DMS 273 (cell line): ENCODE measurements at regions not wholly inside any gene's neighbourhood (a gene's known extent, or its start where the extent isn't known, plus 50 kb on each side); places are given as distances from the start of the nearest gene placed in this dataset.
"Not testable (repeated sequence)": the region's sequence is repeated elsewhere in the genome, so short reads cannot be mapped to it uniquely, and the experiment has no call there.

Experiments used
- DNase-seq: peaks from one replicate; lab custom pipeline; 2025; ENCODE audit not compliant: unreplicated experiment; lab: John Stamatoyannopoulos, UW

DNA sequence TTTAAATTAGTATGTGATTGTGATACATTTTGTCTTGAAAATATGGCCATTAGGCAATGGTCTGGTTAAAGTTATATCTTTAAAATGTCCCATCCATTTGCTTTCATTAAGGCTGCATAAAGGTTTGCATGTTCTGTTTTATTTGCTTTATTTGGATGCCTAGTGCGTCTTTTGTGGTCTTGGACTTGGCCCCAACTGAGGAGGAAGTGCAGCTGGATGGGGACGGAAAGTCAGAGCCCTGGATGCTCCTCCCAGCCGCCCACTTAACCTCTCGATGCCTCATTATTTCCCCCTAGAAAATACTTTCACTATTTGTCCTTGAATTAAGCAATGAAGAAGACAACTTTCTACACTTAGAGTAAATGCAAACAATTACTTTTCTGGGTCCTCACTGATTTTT is 898.2 kb downstream of the MCTP2 start:
- DNase-seq, result no peak

DNA sequence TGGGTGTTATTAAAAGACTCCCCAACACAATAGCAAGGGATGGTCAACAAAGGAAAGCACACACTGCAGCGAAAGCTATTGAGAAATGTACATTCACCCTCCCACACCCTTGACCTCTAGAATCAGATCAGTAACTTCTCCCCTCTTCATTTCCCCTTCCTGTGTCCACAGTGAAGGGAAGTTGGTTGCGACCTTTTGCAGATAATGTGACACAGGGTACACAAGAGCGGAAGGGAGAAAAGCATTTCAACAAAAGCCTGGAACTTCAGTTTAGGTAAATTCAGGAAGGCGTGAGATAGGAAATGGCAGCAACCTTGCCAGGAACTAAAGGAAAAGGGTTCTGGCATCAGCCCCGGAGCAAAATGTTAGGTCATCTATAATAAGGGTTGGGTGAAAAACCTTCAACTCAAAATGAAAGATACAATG is 899.8 kb downstream of the MCTP2 start:
- DNase-seq, result no peak

DNA sequence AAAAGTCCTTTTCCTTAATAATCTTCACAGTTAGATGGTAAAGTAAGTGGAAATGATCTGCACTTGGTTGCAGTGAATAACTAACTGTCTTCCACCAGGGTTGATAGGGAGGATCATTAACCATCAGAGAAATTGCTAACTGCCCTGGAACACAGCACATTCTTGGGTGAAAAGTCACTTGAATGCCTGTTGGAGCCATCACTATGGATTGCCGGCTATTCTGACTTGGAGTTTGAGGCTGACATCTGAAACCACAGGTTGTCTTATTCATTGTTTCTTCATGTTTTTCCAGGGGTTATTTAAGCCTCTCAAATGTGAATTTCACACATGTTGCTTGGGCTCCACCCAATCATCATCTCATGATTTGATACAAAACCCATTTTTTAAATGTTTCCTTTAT is 901.4 kb downstream of the MCTP2 start:
- DNase-seq, result no peak

DNA sequence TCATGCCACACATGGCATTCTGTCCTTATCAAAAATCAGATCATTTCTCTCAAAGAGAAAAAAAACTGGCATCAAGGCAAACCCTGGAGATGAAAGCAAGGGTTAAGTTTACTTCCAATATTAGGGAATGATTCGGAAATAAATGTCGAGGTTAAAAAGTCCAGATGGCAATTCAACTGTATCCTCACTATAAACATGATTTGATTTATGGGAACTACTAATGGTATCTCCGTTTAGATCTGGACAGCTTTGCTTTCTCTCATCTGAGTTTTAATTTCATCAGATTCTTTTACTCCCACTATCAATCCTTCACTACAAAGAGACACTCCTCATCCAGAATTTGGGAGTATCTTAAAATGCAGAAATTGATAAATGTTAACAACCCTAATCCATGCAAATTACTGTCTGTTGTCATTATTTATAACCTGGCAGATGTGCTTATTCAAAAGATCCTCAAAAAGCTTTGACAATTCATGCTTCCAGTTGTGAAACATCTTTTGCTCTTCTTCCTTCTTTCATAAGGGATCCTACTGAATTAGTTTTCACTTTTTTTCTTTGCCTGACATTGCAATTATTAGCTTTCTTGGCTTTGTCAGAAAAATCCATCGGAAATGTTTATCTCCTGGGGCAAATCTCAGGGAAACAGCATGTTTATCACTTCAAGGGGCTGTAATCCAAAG is 903.2 kb downstream of the MCTP2 start:
- DNase-seq, result no peak

DNA sequence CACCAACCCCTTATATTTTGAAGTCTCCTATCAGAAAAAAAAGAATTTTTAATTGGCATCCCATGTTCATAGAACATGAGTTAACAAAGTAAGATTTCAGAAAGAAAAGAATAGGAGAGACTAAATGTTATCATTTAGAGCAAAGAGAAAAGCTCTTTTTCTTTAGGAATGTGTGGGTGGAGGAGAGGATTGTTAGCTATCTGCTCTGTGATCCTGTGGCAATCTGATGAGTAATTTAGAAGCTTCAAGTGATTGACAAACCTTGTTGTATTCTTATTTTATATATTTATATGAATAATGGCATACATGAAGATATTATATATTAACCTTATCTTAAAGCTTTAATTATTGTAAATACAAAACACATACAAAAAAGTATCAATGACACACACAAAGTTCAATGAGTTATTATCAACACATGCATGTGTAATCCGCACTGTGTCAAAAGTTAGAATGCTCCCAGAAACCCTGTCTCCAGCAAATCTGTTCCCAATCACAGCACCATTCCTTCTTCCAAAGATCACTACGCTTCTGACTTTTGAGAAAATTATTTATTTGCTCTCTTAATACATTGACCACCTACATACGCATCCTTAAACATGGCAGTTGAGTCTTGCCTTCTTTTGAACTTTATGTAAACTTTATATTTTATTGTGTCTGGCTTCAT is 907.4 kb downstream of the MCTP2 start:
- DNase-seq, result no peak

DNA sequence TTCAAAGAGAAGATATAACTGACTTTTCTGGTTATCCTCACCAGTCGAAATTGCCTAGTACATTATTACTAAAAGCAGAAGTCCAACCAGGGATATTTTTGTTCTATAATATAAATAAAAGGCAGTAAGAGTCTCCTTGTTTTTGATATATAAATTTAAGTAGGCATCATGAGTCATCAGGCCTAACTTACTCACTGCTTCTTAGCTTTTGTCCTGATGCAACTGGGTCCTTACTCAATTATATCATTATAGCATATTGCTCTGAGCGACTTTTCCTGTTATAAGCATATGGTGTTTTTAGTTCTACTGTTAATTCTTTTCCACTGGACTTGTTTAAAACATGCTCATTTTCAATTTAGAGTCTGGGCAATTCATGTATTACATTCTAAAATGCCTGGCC is 910.1 kb downstream of the MCTP2 start:
- DNase-seq, result no peak

DNA sequence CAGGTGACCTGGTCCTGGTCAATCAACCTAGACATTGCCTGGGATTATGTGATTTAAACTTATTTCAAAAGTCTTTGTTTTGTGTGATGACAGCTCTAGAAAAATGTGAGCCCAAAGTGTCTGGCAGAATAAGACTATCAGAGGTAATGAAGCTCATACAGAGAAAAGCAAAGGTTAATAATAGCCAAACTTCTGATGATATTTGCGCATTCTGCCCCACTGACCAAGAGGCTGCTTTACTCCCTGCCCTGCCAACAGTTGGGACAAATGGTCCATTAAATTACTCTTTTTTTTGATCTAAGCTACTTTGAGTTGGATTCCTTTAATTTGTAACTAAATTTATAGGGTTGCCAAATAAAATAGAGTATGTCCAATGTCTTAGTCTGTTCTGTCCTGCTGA is 911.2 kb downstream of the MCTP2 start:
- DNase-seq, result no peak

DNA sequence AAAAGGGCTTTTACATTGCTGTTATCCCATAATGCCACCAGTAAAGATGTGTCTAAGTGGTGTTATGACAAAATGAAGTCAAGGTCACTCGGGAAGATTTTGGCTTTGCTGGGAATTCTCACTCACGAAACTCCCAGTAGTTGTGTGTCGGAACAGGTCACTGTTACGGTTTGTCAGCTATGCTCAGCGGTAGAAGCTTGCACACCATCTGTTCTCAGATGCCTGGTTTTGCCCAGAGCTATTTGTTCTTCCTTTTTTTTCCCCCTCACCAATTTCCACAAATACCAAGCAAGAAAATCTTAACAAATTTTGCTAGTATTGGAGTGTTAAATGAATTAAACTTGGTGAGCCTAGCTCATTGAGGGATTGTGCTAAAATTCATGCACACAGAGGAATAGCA is 915.1 kb downstream of the MCTP2 start:
- no peak for DNase-seq

DNA sequence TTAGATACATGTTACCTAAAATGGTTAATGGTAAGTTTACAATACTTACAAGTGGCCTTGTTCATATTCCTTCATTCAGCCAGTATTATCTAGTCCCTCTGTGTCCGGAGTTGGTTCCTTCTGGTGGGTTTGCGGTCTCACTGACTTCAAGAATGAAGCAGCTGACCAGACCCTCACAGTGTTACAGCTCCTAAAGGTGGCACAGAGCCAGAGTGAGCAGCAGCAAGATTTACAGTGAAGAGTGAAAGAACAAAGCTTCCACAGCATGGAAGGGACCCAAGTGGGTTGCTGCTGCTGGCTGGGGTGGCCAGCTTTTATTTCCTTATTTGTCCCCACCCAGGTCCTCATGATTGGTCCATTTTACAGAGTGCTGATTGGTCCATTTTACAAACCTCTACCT is 916.8 kb downstream of the MCTP2 start:
- DNase-seq, result no peak

DNA sequence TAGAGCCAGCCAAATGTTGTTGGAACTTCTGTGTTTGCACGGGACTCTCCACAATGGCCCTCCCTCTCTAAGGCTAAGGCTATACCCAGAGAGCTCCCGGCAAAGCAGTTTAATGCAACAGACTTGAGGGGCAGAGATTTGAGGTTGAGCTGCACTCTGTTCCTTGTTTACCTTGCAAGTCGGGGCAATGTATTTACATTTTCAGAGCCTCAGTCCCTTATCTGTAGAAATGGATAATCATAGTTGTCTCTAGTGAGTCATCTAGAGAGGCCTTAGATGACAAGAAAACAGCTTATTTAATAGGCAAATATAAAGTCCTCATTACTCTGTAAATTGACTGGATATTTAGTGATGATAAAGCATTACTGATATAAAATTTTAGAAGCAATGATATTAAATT is 917.7 kb downstream of the MCTP2 start:
- no peak for DNase-seq

DNA sequence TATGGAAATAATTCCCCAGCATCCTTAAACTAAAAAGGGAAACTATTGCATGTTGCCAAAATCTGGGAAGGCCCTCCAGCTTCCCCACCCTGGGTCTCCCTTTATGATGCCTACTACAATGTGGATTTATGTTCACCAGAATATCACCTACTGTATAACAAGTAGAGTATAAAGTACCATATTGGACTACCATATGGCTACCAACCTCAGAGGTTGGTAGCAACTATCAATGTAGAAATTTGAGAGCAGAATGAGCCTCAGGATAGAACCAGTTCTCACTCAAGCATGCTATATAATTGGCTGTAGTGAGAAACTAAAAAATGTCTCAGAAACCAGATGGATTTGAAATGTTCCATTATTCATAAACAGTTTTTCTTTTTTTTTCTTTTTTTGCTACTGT is 918.4 kb downstream of the MCTP2 start:
- no peak for DNase-seq

DNA sequence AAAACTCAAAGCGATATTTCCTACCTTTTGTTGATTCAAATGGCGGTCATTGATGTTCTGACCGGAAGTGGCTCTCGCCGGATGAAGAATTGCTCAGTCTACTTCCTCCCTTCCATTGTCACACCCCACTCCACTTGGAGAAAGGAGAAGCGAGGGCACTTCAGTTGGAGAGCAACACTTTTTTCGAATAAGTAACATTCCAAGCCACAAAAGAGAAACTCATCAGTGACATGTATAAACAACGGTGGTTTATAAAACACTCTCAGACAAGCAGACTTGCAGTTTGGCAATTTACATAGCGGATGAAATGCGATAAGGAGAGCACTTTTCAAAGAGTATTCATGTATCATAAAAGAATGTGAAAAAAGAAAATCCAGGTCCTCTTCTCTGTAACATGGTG is 919.1 kb downstream of the MCTP2 start:
- no peak for DNase-seq

DNA sequence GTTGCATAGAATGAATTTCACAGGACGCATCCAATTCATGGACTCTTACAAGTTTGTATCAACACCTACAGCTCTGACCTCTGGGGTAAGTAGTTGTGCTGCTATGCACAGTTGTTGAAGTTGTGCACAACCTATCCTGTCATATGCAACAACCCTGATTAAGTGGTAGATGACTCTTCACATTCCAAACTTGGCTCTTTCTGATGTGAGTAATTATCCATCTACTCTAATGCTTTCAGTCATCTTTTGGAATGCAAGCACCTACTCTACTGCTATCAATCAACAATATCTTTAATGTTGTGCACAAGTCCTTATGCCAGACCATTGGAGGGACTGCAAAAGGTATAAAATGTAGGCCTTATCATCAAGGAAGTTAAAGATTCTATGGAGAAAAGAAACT is 921.4 kb downstream of the MCTP2 start:
- no peak for DNase-seq

DNA sequence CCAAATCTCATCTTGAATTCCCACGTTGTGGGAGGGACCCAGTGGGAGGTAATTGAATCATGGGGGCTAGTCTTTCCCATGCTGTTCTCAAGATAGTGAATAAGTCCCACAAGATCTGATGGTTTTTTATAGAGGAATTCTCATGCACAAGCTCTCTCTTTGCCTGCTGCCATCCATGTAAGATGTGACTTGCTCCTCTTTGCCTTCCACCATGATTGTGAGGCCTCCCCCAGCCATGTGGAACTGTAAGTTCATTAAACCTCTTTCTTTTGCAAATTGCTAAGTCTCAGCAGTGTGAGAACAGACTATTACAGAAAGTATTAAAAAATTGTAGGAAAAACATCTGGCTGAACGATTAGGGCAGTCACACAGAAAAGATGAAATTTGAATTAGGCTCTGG is 921.8 kb downstream of the MCTP2 start:
- not testable (repeated sequence) for DNase-seq

DNA sequence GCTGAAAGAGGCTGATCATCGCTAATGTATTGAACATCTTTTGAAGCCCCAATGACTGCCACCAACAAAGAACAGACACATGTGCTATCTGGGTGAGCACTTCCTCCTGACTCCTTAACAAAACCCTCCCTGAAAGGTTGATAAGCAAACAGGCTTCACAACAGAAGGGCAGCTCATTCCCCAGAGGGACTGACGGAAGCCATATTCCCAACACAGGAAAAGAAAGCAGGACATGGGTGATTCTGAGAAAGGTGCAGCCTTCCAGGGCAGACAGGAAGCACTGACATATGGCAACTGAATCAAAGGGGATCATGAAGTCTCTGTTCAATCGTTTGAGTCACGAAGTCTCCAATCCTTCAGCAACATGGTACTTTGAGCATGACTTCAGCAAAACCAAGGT is 929.0 kb downstream of the MCTP2 start:
- no peak for DNase-seq

DNA sequence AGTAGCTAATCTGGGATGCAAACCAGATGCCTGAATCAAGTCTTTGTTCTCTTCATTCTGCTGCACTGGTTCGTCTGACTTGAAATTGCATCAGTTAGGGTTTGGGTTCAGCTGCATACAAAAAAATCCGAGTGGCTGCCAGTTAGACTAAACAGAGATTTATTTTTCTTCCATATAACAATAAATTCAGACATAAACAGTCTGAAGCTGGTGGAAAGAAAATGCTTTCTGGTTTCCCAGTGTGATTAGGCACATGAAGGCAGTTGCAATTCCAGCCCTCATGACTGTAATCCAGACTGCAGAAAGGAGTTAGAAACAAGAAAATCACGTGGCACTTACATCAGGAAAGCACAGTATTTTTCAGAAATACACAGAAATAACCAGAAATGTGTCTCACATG is 930.7 kb downstream of the MCTP2 start:
- DNase-seq, result no peak

DNA sequence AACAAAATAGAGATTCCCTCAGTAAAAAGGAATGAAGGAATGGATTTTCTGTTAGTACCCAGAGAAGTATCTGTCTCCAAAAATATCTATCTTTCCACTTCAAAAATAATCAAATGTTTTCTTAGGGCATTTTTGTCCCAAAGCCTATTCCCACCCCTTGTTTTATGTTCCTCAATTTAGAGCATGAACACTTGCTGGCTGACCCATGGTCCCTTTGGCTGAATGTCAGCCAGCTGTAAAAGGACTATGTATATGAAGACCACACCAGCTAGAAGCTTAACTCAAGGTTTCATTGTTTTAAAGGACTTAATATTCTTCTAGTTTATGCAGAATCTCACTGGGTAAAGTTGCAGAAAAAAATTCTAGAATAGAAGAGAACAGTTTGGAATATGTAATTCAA is 931.2 kb downstream of the MCTP2 start:
- no peak for DNase-seq

DNA sequence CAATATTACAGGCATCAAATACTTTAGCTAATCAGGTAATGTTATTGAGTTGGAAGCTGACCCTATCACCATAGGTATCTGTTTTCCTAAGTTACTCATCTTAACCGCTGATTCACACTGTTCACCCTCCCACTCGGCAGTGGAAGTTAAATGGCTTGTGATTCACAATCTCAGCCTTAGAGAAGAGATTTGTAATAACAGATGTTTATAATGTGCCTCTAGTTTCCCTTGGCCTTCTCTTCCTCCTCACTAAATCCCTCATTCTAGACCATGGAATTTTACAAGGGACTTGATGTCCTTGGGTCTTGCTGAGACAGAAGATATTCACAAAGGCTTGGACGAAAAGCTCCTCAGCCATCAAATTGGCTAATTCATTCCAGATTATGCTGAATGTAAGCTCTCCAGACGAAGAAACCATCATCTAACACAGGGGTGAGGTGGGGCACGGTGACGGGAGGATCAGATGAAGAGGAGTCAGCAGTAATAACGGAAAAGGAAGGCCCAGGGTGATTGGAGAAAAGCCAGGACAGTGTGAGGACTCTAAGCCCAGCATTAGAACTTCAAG is 931.7 kb downstream of the MCTP2 start:
- DNase-seq, result no peak

DNA sequence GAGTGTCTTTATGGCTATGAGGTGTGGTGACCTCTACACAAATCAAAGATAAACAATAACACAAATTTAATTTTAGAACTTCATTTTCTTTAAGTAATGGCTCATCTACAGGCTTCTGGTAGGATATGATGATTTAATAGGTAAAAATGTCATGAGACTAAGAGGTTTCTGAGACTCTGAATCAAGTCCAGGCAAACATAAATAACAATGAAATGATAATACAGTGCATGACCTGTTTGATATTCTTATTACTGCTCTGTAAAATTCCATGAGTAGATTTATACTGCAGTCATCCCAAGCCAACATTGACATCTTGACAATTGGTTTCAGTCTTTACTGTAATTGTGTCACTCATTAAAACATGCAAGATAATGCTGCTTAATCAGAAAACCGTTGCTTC is 936.8 kb downstream of the MCTP2 start:
- DNase-seq, result no peak

DNA sequence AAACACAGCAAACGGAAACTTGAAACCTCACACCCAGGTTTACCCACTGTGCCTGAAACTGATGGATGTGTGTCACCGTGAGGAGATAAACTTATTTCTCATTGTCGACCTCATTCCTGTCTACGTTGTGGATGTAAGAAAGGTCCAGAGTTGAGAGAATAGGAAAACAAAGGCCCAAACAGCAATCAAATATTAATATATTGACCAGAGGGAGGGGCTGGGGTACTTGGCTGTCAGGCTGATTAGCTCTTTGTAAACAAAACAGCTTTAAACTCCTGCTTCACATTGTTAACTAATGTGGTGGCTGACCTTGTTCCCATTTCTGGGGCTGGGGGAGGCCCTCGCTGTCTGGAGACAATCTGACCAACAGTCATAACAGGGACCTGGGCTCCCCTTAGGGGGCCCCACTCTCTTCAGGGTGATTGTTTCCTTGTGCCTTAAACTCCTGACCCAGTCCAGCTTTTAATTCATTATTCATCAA is 937.6 kb downstream of the MCTP2 start:
- no peak for DNase-seq

DNA sequence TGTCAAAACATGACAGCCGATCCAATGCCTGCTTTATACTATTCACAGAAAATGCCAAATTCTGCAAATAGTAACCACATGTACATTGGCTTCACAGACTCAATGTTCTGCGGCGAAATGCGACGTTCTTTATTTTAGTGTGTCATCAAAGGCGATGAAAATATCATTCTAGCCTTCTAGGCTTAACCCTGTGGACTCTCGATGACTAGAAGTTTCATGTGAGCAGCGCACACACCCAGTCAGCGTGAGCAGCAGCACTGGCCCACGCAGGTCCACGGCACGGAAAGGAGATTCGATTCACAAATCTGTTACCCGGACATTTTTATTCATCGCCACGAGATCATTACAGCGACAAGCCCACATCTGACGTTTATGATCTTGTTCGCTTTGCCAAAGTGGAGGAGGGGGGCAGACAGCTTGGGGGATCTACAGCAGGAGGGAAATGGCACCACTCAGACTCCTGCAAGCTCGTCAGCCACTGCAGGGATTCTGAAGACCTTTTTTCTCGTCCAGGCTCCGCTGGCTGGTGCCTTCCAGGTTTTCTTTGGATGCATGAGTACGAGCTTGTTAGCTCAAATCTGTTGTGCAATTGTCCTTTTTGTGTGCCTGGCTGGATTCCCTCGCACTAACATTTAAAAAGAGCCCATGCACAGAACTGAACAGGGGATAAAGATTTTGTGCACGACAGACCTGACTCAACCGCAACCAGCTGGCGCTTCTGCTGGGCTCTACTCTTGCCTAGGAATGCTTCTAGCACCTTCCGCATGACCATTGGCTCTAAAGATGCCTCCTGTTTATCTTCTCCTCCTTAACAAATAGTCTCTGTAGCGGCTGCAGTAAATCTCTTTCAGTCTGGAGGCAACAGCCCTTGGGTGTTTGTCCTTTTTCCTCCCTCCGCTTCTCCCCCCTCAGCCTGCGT is 938.4 kb downstream of the MCTP2 start:
- no peak for DNase-seq
